IMR-90 (cell line): ENCODE measurements at regions not wholly inside any gene's neighbourhood (a gene's known extent, or its start where the extent isn't known, plus 50 kb on each side); places are given as distances from the start of the nearest gene placed in this dataset.

Experiments
- ATAC-seq: fragments of 200-7000 bp; cut with Tn5 transposase; 2 replicates; pipeline ENCODE4 v1.9.1; 2020; ENCODE audit warnings: low read depth, mild to moderate bottlenecking, moderate library complexity
- BruUV-seq: library from RNA; stranded (reverse); fragments of 400-500 nt; replicated peaks from 2 replicates; lab custom pipeline; 2021; lab: Mats Ljungman, UMichigan
- CTCF ChIA-PET: fragments of 300-600 bp; formaldehyde crosslinking; extraction: SDS; loops from one replicate; lab custom pipeline; 2021; ENCODE audit warnings: antibody characterized with exemption; lab: Yijun Ruan, JAX
- POLR2A ChIA-PET: fragments of 300-600 bp; sonication (Branson Sonifier 250); formaldehyde crosslinking; loops from one replicate; lab custom pipeline; 2022; ENCODE audit warnings: antibody characterized with exemption; ENCODE audit not compliant: unreplicated experiment; lab: Charles Lee
- DNase-seq: peaks from one replicate; pipeline ENCODE4 v3.0.0; 2013
- H2AFZ ChIP-seq: replicated peaks from 2 replicates; pipeline ENCODE3; 2013; ENCODE audit warnings: low read length, mild to moderate bottlenecking; ENCODE audit not compliant: poor library complexity
- H2AK5ac ChIP-seq: 2 replicates; pipeline ENCODE4 v1.6.1; 2013; ENCODE audit warnings: low read depth, low read length, inconsistent platforms
- H2AK9ac ChIP-seq: replicated peaks from 2 replicates; pipeline ENCODE3; 2013; ENCODE audit warnings: mild to moderate bottlenecking, low read depth, low read length, moderate library complexity; ENCODE audit not compliant: poor library complexity
- H2BK120ac ChIP-seq: 2 replicates; pipeline ENCODE4 v1.6.1; 2013; ENCODE audit warnings: low read depth, low read length, inconsistent platforms
- H2BK15ac ChIP-seq: 3 replicates; pipeline ENCODE4 v1.6.1; 2013; ENCODE audit warnings: low read depth, low read length, inconsistent platforms
- H2BK20ac ChIP-seq: 2 replicates; pipeline ENCODE4 v1.6.1; 2013; ENCODE audit warnings: low read depth, mild to moderate bottlenecking, inconsistent platforms, low read length, moderate library complexity
- H2BK5ac ChIP-seq: 2 replicates; pipeline ENCODE4 v1.6.1; 2013; ENCODE audit warnings: mild to moderate bottlenecking, low read depth, low read length, inconsistent platforms; ENCODE audit not compliant: poor library complexity, severe bottlenecking
- H3K14ac ChIP-seq: replicated peaks from 2 replicates; pipeline ENCODE4 v1.6.1; 2013; ENCODE audit warnings: low read depth, low read length, inconsistent platforms
- H3K18ac ChIP-seq: 2 replicates; pipeline ENCODE4 v1.6.1; 2013; ENCODE audit warnings: low read depth, low read length, control low read depth
- H3K23ac ChIP-seq: 2 replicates; pipeline ENCODE4 v1.6.1; 2013; ENCODE audit warnings: low read depth, low read length, inconsistent platforms
- H3K27ac ChIP-seq: 2 replicates; pipeline ENCODE4 v1.5.1; 2013; ENCODE audit warnings: mild to moderate bottlenecking, control low read depth, low read length; ENCODE audit not compliant: insufficient read depth
- H3K27me3 ChIP-seq: 2 replicates; pipeline ENCODE4 v1.6.1; 2013; ENCODE audit warnings: low read length; ENCODE audit not compliant: control insufficient read depth, insufficient read depth
- H3K36me3 ChIP-seq: 2 replicates; pipeline ENCODE4 v1.6.1; 2013; ENCODE audit warnings: low read length, mixed read lengths; ENCODE audit not compliant: control insufficient read depth, insufficient read depth
- H3K4ac ChIP-seq: 2 replicates; pipeline ENCODE4 v1.6.1; 2013; ENCODE audit warnings: low read depth, low read length, inconsistent platforms
- H3K4me1 ChIP-seq: 2 replicates; pipeline ENCODE4 v1.6.1; 2013; ENCODE audit warnings: low read length, mixed read lengths; ENCODE audit not compliant: control insufficient read depth, insufficient read depth
- H3K4me2 ChIP-seq: 2 replicates; pipeline ENCODE4 v1.6.1; 2013; ENCODE audit warnings: low read depth, mild to moderate bottlenecking, control low read depth, low read length, moderate library complexity
- H3K4me3 ChIP-seq: 2 replicates; pipeline ENCODE4 v1.5.1; 2013; ENCODE audit warnings: low read depth, mild to moderate bottlenecking, control low read depth, low read length, moderate library complexity; ENCODE audit not compliant: insufficient read depth
- H3K56ac ChIP-seq: 2 replicates; pipeline ENCODE4 v1.6.1; 2013; ENCODE audit warnings: low read length, inconsistent platforms; ENCODE audit not compliant: insufficient read depth; ENCODE audit errors: extremely low read depth
- H3K79me1 ChIP-seq, 2 experiments: 2 replicates each; pipeline ENCODE4 v1.6.1; 2013; ENCODE audit warnings: low read length in 2 of 2, inconsistent platforms in 1 of 2, low read depth in 1 of 2
- H3K9ac ChIP-seq: 2 replicates; pipeline ENCODE4 v1.6.1; 2013; ENCODE audit warnings: low read depth, low read length, control low read depth
- H3K9me1 ChIP-seq: 2 replicates; pipeline ENCODE4 v1.6.1; 2013; ENCODE audit warnings: low read length, inconsistent platforms; ENCODE audit not compliant: insufficient read depth
- H3K9me3 ChIP-seq: 2 replicates; pipeline ENCODE4 v1.6.1; 2013; ENCODE audit warnings: low read length; ENCODE audit not compliant: control insufficient read depth, insufficient read depth
- H4K20me1 ChIP-seq: 2 replicates; pipeline ENCODE4 v1.6.1; 2013; ENCODE audit warnings: low read length, inconsistent platforms; ENCODE audit not compliant: insufficient read depth
- H4K5ac ChIP-seq: 2 replicates; pipeline ENCODE4 v1.6.1; 2013; ENCODE audit warnings: mild to moderate bottlenecking, low read depth, low read length, control low read depth
- H4K8ac ChIP-seq, 2 experiments: 2 replicates each; pipeline ENCODE4 v1.6.1; 2013; ENCODE audit warnings: low read depth in 2 of 2, low read length in 2 of 2, control low read depth in 1 of 2, inconsistent platforms in 1 of 2
- H4K91ac ChIP-seq: 2 replicates; pipeline ENCODE4 v1.6.1; 2013; ENCODE audit warnings: low read depth, low read length, inconsistent platforms; ENCODE audit not compliant: insufficient read depth
- CEBPB ChIP-seq: IDR thresholded peaks from 2 replicates; pipeline ENCODE4 v1.6.1; 2012; ENCODE audit warnings: low read depth, low read length, improper control_type of control experiment
- CHD1 ChIP-seq: IDR thresholded peaks from 2 replicates; pipeline ENCODE4 v1.6.1; 2012; ENCODE audit warnings: low read depth, low read length, improper control_type of control experiment
- CTCF ChIP-seq: conservative IDR thresholded peaks from 2 replicates; pipeline ENCODE4 v1.5.1; 2012; ENCODE audit warnings: mild to moderate bottlenecking, low read depth, low read length, improper control_type of control experiment
- MAFK ChIP-seq: IDR thresholded peaks from 2 replicates; pipeline ENCODE4 v1.6.1; 2012; ENCODE audit warnings: low read depth, low read length, improper control_type of control experiment
- MAZ ChIP-seq: IDR thresholded peaks from 2 replicates; pipeline ENCODE4 v1.6.1; 2012; ENCODE audit warnings: low read depth, mild to moderate bottlenecking, low read length, improper control_type of control experiment, moderate library complexity, borderline replicate concordance
- MXI1 ChIP-seq: IDR thresholded peaks from 2 replicates; pipeline ENCODE4 v1.6.1; 2012; ENCODE audit warnings: low read depth, mild to moderate bottlenecking, low read length, moderate library complexity, borderline replicate concordance
- NFE2L2 ChIP-seq: fragments of 150-350 bp; IDR thresholded peaks from 2 replicates; pipeline ENCODE4 v1.6.1; 2016; ENCODE audit warnings: low read depth, mild to moderate bottlenecking, low read length
- POLR2A ChIP-seq: IDR thresholded peaks from 2 replicates; pipeline ENCODE4 v1.6.1; 2012; ENCODE audit warnings: mild to moderate bottlenecking, low read depth, low read length
- RAD21 ChIP-seq: IDR thresholded peaks from 2 replicates; pipeline ENCODE4 v1.6.1; 2012; ENCODE audit warnings: low read length, improper control_type of control experiment
- RCOR1 ChIP-seq: IDR thresholded peaks from 2 replicates; pipeline ENCODE4 v1.6.1; 2012; ENCODE audit warnings: mild to moderate bottlenecking, low read length, improper control_type of control experiment; ENCODE audit not compliant: insufficient replicate concordance
- RFX5 ChIP-seq: IDR thresholded peaks from 2 replicates; pipeline ENCODE4 v1.8.0; 2012; ENCODE audit warnings: low read depth, mild to moderate bottlenecking, low read length, moderate library complexity
- SMC3 ChIP-seq: fragments of 150-350 bp; IDR thresholded peaks from 2 replicates; pipeline ENCODE4 v1.6.1; 2016; ENCODE audit warnings: low read depth, mild to moderate bottlenecking, antibody characterized with exemption, low read length, moderate library complexity
- WGBS, 2 experiments: methylation state at CpG; one replicate each; pipeline versions ENCODE4 v1.1.5 to v1.1.7; 2013; ENCODE audit warnings: missing lambda C conversion rate in 2 of 2; ENCODE audit not compliant: insufficient read length in 1 of 2; ENCODE audit errors: extremely low coverage in 2 of 2; 5-methylcytosine and 5-hydroxymethylcytosine counted together
- dilution Hi-C: fragments of 300-500 bp; cut with HindIII; formaldehyde crosslinking; loops from one replicate; pipeline ENCODE4 v1.14.3; 2018; ENCODE audit warnings: low sequenced_read_pairs; ENCODE audit not compliant: unreplicated experiment
- in situ Hi-C: fragments of 300-500 bp; cut with MboI; formaldehyde crosslinking; loops from 3 replicates; pipeline ENCODE4 v1.14.3; 2019; ENCODE audit warnings: low sequenced_read_pairs, inconsistent platforms, mixed read lengths
- intact Hi-C: fragments of 100-400 bp; cut with micrococcal nuclease; formaldehyde crosslinking; loops from 2 replicates; pipeline ENCODE4 v1.10.0; 2022

DNA sequence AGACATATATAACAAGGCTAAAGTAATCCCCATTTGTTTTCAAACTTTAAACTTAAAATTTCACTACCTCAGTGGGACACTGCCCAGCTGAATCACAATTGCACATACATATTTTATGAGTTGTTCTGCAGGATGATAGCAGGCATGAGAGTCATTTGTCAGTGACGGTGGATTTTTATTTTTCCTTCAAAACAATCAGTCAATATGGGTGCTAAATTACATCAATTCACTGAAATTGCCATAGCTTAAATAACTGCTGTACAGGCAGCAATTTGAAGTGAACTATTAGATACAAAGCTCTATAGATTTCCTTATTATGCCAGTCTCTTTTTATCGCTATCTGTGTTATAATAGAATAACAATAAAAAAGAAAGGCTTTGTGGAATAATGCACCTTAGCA, 784.6 kb upstream of the ANO3 start:
- no peak for TF ChIP-seq RFX5
- TF ChIP-seq POLR2A, result no peak
- no peak for TF ChIP-seq CTCF
- TF ChIP-seq MAFK, result no peak
- no peak for TF ChIP-seq MAZ
- no peak for TF ChIP-seq NFE2L2
- no peak for TF ChIP-seq RAD21
- TF ChIP-seq MXI1, result no peak
- TF ChIP-seq CEBPB, result no peak
- no peak for TF ChIP-seq RCOR1
- no peak for TF ChIP-seq SMC3
- TF ChIP-seq CHD1, result no peak
- Histone ChIP-seq H2BK120ac (no peak overlapping the region), H2AK5ac (no peak overlapping the region), H4K20me1 (no peaks in the 10 kb centered on the region), H3K9me3 (no peaks in the 10 kb centered on the region), H2AFZ (no peak overlapping the region), H3K27me3 (no peaks in the 10 kb centered on the region), H4K91ac (no peak overlapping the region), H3K56ac (no peak overlapping the region), H2BK20ac (no peak overlapping the region), H3K79me1 (no peaks in the 10 kb centered on the region), H3K36me3 (no peaks in the 10 kb centered on the region), H3K23ac (no peak overlapping the region), H4K5ac (no peak overlapping the region), H2BK5ac (no peak overlapping the region), H3K4ac (no peak overlapping the region), H3K9me1 (no peaks in the 10 kb centered on the region), H3K4me1 (no peaks in the 10 kb centered on the region), H3K4me2 (no peak overlapping the region), H2BK15ac (no peak overlapping the region), H2AK9ac (no peak overlapping the region), H4K8ac (no peak overlapping the region), H3K18ac (no peak overlapping the region), H3K14ac (no peak overlapping the region), H3K4me3 (no peak overlapping the region), H3K27ac (no peak overlapping the region), H3K9ac (no peak overlapping the region)
- no TSS peak for BruUV-seq
- in situ Hi-C loops, result no loop called here
- dilution Hi-C loops, result no loop called here
- ChIA-PET CTCF (no interaction called here), POLR2A (no interaction called here)
- intact Hi-C loops, result no loop called here
- DNase-seq (no peak), ATAC-seq (no peak)
- no CpG with 5 or more reads among the region's 2 CpGs for WGBS, 2 experiments
